K562 (cell line): ENCODE measurements at regions not wholly inside any gene's neighbourhood (a gene's known extent, or its start where the extent isn't known, plus 50 kb on each side); places are given as distances from the start of the nearest gene placed in this dataset.

Experiments
- ATAC-seq: fragments of 200-7000 bp; cut with Tn5 transposase; 3 replicates; pipeline ENCODE4 v1.9.1; 2020; ENCODE audit warnings: moderate library complexity
- BruUV-seq: library from RNA; stranded (reverse); fragments of 400-500 nt; replicated peaks from 2 replicates; lab custom pipeline; 2021; lab: Mats Ljungman, UMichigan
- CTCF ChIA-PET: fragments of 300-600 bp; formaldehyde crosslinking; extraction: SDS; loops from one replicate; lab custom pipeline; 2021; ENCODE audit warnings: low intra/inter-chr PET ratio; lab: Yijun Ruan, JAX
- POLR2A ChIA-PET: fragments of 300-600, 350-650 bp; sonication (Branson Sonifier 250); formaldehyde crosslinking; extraction: SDS; loops from one replicate; lab custom pipeline; 2021; ENCODE audit warnings: antibody characterized with exemption, inconsistent platforms; lab: Yijun Ruan, JAX
- DNase-seq, 4 experiments: peaks; one replicate each; pipeline versions ENCODE4 v3.0.0 to v3.0.0-alpha.2; 2011 to 2018; ENCODE audit warnings: low spot score in 3 of 4, mixed read lengths in 3 of 4; ENCODE audit errors: extremely low read depth in 1 of 4
- FAIRE-seq: peaks from 2 replicates; lab custom pipeline; 2011; peaks lifted over from hg19 to GRCh38; lab: Jason Lieb, UNC
- H2AFZ ChIP-seq: 2 replicates; pipeline ENCODE4 v1.6.0; 2011; ENCODE audit warnings: low read depth, low read length, control low read depth, inconsistent platforms
- H3K27ac ChIP-seq: fragments of 200-600 bp; 3 replicates; pipeline ENCODE4 v1.8.0; 2011; ENCODE audit warnings: low read depth, mild to moderate bottlenecking, control low read depth, inconsistent platforms, low read length, moderate library complexity, mixed read lengths; ENCODE audit errors: extremely low read depth
- H3K27me3 ChIP-seq, 2 experiments: fragments of 300-600 bp in 1 of 2; 2 replicates in 1 of 2; 3 replicates in 1 of 2; pipeline versions ENCODE4 v1.6.0 to v1.8.0; 2011; ENCODE audit warnings: inconsistent platforms in 2 of 2, low read length in 2 of 2, mild to moderate bottlenecking in 1 of 2, mixed read lengths in 1 of 2, moderate library complexity in 1 of 2; ENCODE audit not compliant: control insufficient read depth in 2 of 2, insufficient read depth in 2 of 2
- H3K36me3 ChIP-seq: fragments of 300-600 bp; 3 replicates; pipeline ENCODE4 v1.8.0; 2011; ENCODE audit warnings: mild to moderate bottlenecking, low read length, inconsistent platforms; ENCODE audit not compliant: control insufficient read depth, insufficient read depth
- H3K4me1 ChIP-seq, 2 experiments: fragments of 200-600 bp in 1 of 2; replicated peaks in 1 of 2; 2 replicates in 1 of 2; 3 replicates in 1 of 2; pipeline versions ENCODE4 v1.5.1 to v1.8.0; 2011; ENCODE audit warnings: inconsistent platforms in 2 of 2, low read length in 2 of 2, mild to moderate bottlenecking in 1 of 2, mixed read lengths in 1 of 2, moderate library complexity in 1 of 2; ENCODE audit not compliant: control insufficient read depth in 2 of 2, insufficient read depth in 2 of 2
- H3K4me2 ChIP-seq: 2 replicates; pipeline ENCODE4 v1.6.1; 2011; ENCODE audit warnings: low read length, control low read depth, inconsistent platforms, mixed read lengths; ENCODE audit not compliant: insufficient read depth
- H3K4me3 ChIP-seq: fragments of 200-600 bp; sonication (generic), shearing (Covaris generic); 2 replicates; pipeline ENCODE4 v1.5.1; 2016; ENCODE audit warnings: control low read depth, inconsistent platforms
- H3K79me2 ChIP-seq: fragments of 200-600 bp; 3 replicates; pipeline ENCODE4 v1.8.0; 2011; ENCODE audit warnings: low read length, inconsistent platforms; ENCODE audit not compliant: control insufficient read depth, insufficient read depth
- H3K9ac ChIP-seq, 2 experiments: 2 replicates each; pipeline versions ENCODE4 v1.6.0 to v1.6.1; 2011; ENCODE audit warnings: low read depth in 2 of 2, low read length in 2 of 2, control low read depth in 1 of 2, inconsistent platforms in 1 of 2, mild to moderate bottlenecking in 1 of 2, mixed read lengths in 1 of 2; ENCODE audit not compliant: insufficient read depth in 1 of 2
- H3K9me1 ChIP-seq: one replicate; pipeline ENCODE4 v1.6.0; 2011; ENCODE audit warnings: inconsistent platforms, mild to moderate bottlenecking, low read length, moderate library complexity; ENCODE audit not compliant: control insufficient read depth, insufficient read depth
- H3K9me3 ChIP-seq: replicated peaks from 2 replicates; pipeline ENCODE4 v1.5.1; 2011; ENCODE audit warnings: low read depth, low read length, inconsistent platforms; ENCODE audit not compliant: control insufficient read depth, insufficient read depth
- H4K20me1 ChIP-seq: replicated peaks from 2 replicates; pipeline ENCODE4 v1.6.1; 2011; ENCODE audit warnings: low read length, inconsistent platforms, mixed read lengths; ENCODE audit not compliant: control insufficient read depth, insufficient read depth
- BACH1 ChIP-seq: fragments of 200-800 bp; sonication (Bioruptor generic); IDR thresholded peaks from 2 replicates; pipeline ENCODE4 v1.6.1; 2016; ENCODE audit warnings: missing genetic modification characterization, missing compliant biosample characterization
- FOXJ2 ChIP-seq: fragments of 200-800 bp; sonication (Bioruptor generic); IDR thresholded peaks from 2 replicates; pipeline ENCODE4 v1.6.1; 2016; ENCODE audit warnings: missing genetic modification characterization, missing compliant biosample characterization
- FOXJ3 ChIP-seq: sonication (generic); formaldehyde crosslinking; IDR thresholded peaks from 2 replicates; pipeline ENCODE4 v1.4.0; 2020; ENCODE audit warnings: mild to moderate bottlenecking, missing genetic modification reagents
- SOX6 ChIP-seq: fragments of 450-650 bp; IDR thresholded peaks from 2 replicates; pipeline ENCODE4 v1.6.1; 2014; ENCODE audit warnings: mild to moderate bottlenecking
- TEAD2 ChIP-seq: fragments of 450-650 bp; IDR thresholded peaks from 2 replicates; pipeline ENCODE4 v1.6.1; 2016; ENCODE audit warnings: missing genetic modification characterization, control low read depth, missing compliant biosample characterization
- ZNF24 ChIP-seq: fragments of 450-650 bp; IDR thresholded peaks from 2 replicates; pipeline ENCODE4 v1.6.1; 2016
- WGBS: fragments of 100-300 bp; shearing (Covaris generic); methylation state at CpG from one replicate; pipeline ENCODE4 v1.1.6; 2016; ENCODE audit warnings: low coverage, mixed read lengths; ENCODE audit not compliant: insufficient coverage; ENCODE audit errors: missing lambda C conversion rate; 5-methylcytosine and 5-hydroxymethylcytosine counted together
- in situ Hi-C: fragments of 300-500 bp; cut with MboI; formaldehyde crosslinking; loops from 4 replicates; pipeline ENCODE4 v1.15.0; 2018; ENCODE audit warnings: inconsistent platforms, mixed read lengths
- intact Hi-C: fragments of 100-400 bp; cut with micrococcal nuclease; formaldehyde crosslinking; loops from 2 replicates; pipeline ENCODE4 v1.14.2; 2022
- TF ChIP-seq, protein P1 (sequence below), 2 experiments: fragments of 450-650 bp in 1 of 2; sonication (generic) in 1 of 2; formaldehyde crosslinking in 1 of 2; IDR thresholded peaks; 2 replicates each; pipeline versions ENCODE4 v1.7.1 to v1.9.0; 2016 to 2022; ENCODE audit warnings: inconsistent platforms in 1 of 2, mild to moderate bottlenecking in 1 of 2, missing genetic modification reagents in 1 of 2
- TF ChIP-seq, protein P2 (sequence below): sonication (generic); formaldehyde crosslinking; IDR thresholded peaks from 2 replicates; pipeline ENCODE4 v1.8.0; 2022; ENCODE audit warnings: mild to moderate bottlenecking, missing genetic modification reagents

DNA sequence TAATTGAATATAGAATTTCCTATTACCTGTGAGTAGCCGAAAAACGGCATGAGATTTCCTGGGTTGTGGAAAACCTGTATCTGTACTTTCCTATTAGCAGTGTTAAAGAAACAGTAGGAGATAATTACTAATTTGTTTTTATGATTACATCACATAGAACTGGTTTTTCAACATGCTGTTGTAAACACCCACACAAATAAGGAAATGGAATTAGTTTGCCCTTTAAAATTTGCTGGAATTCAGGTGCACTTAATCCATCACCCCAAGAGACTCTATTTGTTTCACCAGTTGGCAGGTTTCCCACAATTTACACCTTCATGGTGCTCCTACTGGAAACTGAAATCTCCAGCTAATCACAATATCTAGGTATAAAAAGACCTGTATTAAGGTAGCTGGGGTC lies 274.1 kb upstream of the SLC8A1 start (continued):
- TF ChIP-seq, protein P1, sequence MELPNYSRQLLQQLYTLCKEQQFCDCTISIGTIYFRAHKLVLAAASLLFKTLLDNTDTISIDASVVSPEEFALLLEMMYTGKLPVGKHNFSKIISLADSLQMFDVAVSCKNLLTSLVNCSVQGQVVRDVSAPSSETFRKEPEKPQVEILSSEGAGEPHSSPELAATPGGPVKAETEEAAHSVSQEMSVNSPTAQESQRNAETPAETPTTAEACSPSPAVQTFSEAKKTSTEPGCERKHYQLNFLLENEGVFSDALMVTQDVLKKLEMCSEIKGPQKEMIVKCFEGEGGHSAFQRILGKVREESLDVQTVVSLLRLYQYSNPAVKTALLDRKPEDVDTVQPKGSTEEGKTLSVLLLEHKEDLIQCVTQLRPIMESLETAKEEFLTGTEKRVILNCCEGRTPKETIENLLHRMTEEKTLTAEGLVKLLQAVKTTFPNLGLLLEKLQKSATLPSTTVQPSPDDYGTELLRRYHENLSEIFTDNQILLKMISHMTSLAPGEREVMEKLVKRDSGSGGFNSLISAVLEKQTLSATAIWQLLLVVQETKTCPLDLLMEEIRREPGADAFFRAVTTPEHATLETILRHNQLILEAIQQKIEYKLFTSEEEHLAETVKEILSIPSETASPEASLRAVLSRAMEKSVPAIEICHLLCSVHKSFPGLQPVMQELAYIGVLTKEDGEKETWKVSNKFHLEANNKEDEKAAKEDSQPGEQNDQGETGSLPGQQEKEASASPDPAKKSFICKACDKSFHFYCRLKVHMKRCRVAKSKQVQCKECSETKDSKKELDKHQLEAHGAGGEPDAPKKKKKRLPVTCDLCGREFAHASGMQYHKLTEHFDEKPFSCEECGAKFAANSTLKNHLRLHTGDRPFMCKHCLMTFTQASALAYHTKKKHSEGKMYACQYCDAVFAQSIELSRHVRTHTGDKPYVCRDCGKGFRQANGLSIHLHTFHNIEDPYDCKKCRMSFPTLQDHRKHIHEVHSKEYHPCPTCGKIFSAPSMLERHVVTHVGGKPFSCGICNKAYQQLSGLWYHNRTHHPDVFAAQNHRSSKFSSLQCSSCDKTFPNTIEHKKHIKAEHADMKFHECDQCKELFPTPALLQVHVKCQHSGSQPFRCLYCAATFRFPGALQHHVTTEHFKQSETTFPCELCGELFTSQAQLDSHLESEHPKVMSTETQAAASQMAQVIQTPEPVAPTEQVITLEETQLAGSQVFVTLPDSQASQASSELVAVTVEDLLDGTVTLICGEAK (IDR thresholded peaks at IDR 0.05), result no peak
- TF ChIP-seq, protein P1 (CRISPR knock-in tag; IDR thresholded peaks at IDR 0.05), result no peak

DNA sequence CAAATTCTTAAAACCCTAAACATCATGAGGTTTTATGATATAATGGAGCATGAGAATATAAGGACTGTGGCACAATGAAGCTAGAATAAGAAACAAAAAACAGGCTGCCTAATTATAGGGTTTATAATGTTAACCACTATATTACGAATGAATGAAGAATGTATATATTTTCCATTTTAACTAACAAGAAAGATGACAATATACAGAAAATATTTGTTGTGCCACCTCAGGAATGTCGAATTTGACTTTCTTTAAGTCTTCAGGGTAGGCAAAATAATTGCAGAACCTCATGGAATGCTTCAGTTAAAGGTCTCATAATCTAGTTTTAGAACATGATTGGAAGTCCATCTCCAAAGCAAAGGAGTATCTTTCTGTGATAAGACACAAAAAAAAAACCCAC lies 282.9 kb upstream of the SLC8A1 start:
- H3K27ac ChIP-seq, result no peak overlapping the region
- no peaks in the 10 kb centered on the region; the same call in none of the 2 replicates for H3K9me3 ChIP-seq
- intact Hi-C loops, result no loop called here
- H4K20me1 ChIP-seq, result no peaks in the 10 kb centered on the region
- no peaks in the 10 kb centered on the region for H3K27me3 ChIP-seq
- no peaks in the 10 kb centered on the region for H3K36me3 ChIP-seq
- no peak overlapping the region for H2AFZ ChIP-seq
- in situ Hi-C loops, result no loop called here
- DNase-seq (no peak), FAIRE-seq (no peak), ATAC-seq (no peak)
- H3K79me2 ChIP-seq, result no peaks in the 10 kb centered on the region
- no peaks in the 10 kb centered on the region for H3K4me1 ChIP-seq
- TF ChIP-seq ZNF24 (no peak), FOXJ3 (CRISPR knock-in tag) (no peak), SOX6 (no peak), FOXJ2 (no peak), BACH1 (tag) (no peak), TEAD2 (tag) (no peak)
- TF ChIP-seq, protein P2, sequence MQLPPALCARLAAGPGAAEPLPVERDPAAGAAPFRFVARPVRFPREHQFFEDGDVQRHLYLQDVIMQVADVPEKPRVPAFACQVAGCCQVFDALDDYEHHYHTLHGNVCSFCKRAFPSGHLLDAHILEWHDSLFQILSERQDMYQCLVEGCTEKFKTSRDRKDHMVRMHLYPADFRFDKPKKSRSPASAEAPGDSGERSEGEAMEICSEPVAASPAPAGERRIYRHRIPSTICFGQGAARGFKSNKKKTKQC, result no peak
- H3K4me3 ChIP-seq, result no peak overlapping the region
- 3% methylated on average over 2 of the region's 2 CpGs for WGBS
- no peaks in the 10 kb centered on the region for H3K9me1 ChIP-seq
- ChIA-PET CTCF (no interaction called here), POLR2A (no interaction called here)
- no peak overlapping the region for H3K4me2 ChIP-seq
- BruUV-seq, result no TSS peak
- no peak overlapping the region for H3K9ac ChIP-seq
